Adrenal gland (tissue), 5 donors: ENCODE measurements at regions not wholly inside any gene's neighbourhood (a gene's known extent, or its start where the extent isn't known, plus 50 kb on each side); places are given as distances from the start of the nearest gene placed in this dataset.

ENCODE experiments used
- CTCF ChIP-seq, 6 experiments: fragments of 450-650 bp in 4 of 6; fragments of 200-600 bp in 2 of 6; sonication (generic) in 1 of 6; IDR thresholded peaks; 1 replicate in 5 of 6; 2 replicates in 1 of 6; pipeline versions ENCODE4 v1.5.1 to v1.8.0; 2016 to 2021; ENCODE audit warnings: antibody characterized with exemption in 6 of 6, mild to moderate bottlenecking in 2 of 6, moderate library complexity in 1 of 6
- POLR2A ChIP-seq, 2 donors: fragments of 450-650 bp; IDR thresholded peaks; one replicate each; pipeline ENCODE4 v1.6.1; 2017; ENCODE audit warnings: antibody characterized with exemption in 2 of 2, mild to moderate bottlenecking in 2 of 2, moderate library complexity in 1 of 2
- donor health status: DM: no; HTN: no; CAD: no.

GRCh38 chr20:4519534-4519933, 166.7 kb upstream of the PRNP start:
- peak in 5 of 6 experiments; percentile 11 to 38 (median 32) for TF ChIP-seq CTCF (IDR thresholded peaks at IDR 0.05)
- TF ChIP-seq POLR2A (IDR thresholded peaks at IDR 0.05): no peak
